ENCODE measurements at regions not wholly inside any gene's neighbourhood (a gene's known extent, or its start where the extent isn't known, plus 50 kb on each side); places are given as distances from the start of the nearest gene placed in this dataset.
"Not testable (repeated sequence)": the region's sequence is repeated elsewhere in the genome, so short reads cannot be mapped to it uniquely, and the experiment has no call there.

DNA sequence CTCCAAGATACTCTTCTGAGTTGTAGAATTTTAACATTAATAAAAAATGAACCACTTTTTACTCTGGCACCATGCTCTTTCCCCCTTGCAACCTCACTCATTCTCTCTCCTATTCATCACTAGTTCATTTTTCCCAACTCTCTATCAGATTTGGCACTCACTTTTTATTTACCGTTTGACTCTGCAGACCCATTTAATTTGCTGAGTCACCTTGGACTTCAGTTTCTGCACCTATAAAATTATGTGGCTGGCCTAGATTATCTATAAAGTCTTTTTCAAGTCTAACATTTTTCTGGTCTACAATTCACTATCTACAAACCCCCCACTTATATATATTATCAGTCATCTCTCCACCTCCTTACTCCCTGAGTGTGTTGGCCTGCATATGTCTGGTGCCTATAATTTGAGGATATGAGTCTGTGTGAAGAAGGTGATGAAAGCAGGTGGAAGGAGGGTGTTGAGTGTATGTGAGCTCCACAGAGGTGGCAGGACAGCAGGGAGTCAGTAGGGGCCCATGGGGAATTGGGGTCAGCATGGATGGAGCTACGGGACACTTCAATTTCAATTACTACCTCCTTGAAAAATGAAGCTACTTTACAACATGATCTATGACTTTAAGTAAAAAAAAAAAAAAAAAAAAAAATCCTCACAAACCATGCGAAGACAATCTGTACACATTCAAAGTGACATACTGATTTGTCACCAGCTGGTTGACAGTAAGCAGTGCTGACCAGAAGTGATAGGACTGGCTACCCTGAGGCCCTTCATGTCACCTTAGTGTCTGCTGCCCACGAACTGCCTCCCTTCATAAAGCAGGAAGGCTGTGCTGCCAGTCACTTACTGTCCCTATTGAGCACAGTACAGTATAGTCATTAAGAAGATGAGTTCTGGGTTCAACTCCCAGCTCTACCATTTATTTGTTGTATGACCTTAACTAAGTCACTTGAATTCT, 334.2 kb upstream of the IL12A start:
- DNase-seq (ENCODE audit: low read depth in 3 of 3) = no peak

DNA sequence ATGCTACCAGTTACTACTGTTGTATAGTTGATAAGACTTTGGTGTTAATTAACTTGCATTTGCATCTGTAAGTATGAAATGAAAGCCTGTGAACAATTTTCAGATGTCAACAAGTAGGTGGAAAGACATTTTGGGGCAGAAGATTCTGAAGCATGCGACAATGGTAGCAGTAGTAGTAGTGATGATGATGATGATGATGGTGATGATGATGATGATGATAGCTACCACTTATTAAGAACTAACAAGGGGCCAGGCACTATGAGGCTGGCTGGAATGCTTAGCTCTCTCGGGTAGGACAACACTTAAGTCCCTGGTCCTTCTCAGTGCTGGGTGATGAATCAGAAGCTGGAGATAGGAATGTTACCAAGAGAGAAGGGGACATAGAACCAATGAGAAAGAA, 333.4 kb upstream of the IL12A start:
- DNase-seq (ENCODE audit: low read depth in 3 of 3) = no peak

DNA sequence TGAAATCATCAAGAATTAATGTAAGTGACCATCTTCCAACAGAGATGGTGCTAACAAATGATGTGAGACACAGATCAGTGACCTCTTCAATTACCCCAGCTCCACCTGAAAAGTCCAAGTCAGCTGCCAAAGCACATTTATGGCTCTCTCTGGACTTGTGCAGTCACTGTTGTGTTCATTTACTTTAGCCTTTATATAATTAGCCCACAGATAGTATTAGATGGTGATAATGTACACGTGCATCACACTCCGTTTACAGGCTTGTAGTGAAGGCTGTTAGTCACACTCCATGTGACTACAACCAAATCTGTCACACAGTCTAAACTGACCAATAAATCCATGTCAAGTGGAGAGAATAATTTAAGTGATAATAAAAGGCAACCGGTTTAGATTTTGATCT, 331.5 kb upstream of the IL12A start:
- DNase-seq (ENCODE audit: low read depth in 3 of 3) = no peak

DNA sequence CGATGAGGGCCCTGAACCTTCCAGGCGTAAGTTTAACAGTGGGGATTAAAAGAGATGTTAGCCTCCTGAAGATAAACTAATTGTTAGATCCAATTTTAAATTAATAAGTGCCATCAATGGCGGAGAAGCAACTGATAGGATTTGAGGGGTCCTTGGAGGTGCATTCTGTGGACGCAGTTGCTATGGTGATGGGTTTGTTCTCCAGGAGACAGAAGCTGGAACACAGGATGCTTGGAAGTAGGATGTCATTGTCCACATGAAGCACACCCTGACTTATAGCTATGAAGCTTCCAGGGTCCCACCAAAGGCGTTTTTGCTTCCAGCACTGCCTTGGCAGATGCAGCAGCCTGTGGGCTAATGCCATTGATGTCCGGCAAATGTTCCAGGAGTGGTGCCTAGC, 331.0 kb upstream of the IL12A start:
- DNase-seq (ENCODE audit: low read depth in 3 of 3) = no peak

DNA sequence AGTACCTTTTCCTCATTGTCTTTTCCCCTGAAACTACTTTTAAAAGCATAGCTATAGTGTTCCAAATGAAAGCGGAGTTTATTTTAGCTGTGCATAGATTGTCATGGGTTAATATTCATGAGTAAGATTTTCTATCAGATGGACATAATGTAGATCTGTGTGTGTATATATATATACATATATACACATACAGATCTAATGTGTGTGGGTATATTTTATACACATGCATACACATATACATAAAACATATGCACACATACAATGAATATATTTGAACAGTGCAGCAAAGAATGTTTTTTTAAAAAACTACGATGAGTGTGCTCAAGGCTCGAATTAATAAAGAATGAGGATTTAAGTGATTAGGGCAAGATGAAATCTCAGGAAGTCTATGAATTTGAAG, 328.3 kb upstream of the IL12A start:
- DNase-seq (ENCODE audit: low read depth in 3 of 3) = no peak

DNA sequence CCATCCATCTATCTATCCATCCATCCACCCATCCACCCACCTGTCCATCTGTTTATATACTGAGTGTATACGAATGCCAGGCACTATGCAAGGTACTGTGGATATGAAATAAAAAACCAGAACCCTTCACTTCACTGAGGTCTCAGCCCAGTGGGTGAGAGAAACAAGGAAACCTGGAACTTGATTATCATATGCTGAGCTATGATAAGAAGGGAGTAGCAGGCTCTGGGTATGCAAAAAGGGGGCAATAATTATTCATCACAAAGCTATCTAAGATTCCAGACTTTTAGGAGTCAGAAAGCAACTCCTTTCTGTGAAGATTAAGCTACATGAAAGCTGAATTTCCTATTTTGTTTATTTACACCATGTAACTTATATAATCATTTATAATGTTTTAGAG, 327.7 kb upstream of the IL12A start:
- no peak for DNase-seq (ENCODE audit: low read depth in 3 of 3)

DNA sequence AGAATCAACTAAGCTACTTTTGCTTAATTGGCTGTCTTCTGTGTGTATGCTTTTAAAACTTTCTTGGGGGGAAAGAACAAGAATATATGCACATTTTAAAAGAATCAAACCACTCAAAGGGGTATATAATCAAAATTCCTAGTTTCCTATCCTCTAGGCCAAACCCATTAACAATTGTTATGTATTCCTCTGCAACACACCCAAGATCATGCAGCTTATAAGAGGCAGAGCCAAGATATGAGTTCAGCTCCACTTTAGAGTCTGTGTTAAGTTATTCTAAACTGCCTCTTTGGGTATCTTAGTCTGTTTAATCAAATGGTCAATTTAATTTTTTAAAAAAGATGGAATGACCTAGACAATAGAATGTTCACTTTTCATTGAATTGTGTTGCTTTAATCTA, 326.1 kb upstream of the IL12A start:
- no peak for DNase-seq (ENCODE audit: low read depth in 3 of 3)

DNA sequence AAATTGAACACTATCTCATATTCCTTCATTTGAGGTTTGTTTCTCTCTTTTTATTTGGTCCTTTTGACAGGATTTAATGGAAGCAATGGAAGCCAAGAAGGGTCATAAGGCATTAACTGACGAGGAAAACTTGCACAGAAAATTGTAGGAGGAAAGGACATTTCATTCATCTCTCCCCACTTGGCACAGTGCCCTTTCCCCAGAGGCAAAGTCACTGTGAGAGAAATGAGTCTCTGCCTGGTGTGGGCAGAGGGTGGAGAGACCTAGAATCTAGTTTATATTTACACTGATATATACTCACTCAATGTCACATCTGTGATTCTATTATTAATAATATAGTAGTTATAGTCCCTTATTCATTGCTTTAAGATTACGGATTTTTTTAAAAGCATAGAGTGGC, 324.6 kb upstream of the IL12A start:
- no peak for DNase-seq (ENCODE audit: low read depth in 3 of 3)

DNA sequence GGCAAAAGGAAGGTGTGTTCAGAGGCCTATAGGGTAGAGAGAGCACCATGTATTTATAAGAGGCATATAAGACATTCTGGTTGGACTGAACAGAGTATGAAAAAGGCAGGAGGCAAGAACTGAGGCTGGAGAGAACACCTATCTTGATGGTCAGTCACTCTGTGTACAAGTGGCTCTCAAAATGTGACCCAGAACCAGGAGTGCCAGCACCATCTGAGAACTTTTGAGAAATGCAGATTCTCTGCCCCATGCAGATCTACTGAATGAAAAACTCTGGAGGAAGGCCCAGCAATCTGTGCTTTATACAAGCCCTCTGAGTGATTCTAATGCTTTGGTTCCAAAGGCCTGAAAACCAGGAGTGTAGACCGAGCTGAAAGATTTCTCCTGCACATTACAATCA, 324.0 kb upstream of the IL12A start:
- no peak for DNase-seq (ENCODE audit: low read depth in 3 of 3)

DNA sequence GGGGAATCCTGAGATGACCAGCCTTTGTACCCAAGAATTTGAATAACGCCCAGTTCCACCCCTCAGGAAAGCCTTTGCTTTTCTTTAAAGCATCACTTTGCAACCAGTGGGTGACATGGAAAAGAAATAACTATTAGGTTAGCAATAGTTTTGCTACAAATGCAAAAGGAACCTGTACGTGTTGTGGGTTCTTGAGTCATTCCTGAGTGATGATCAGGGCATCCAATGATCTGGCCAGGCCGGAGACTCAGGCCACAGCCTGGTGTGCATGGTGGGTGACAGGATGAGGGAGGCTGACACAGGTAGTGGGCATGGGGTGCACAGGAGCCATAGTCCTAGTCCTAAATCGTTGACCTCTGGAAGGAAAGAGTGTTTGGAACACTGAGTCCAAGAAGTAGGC, 321.4 kb upstream of the IL12A start:
- DNase-seq (ENCODE audit: low read depth in 3 of 3) = no peak

DNA sequence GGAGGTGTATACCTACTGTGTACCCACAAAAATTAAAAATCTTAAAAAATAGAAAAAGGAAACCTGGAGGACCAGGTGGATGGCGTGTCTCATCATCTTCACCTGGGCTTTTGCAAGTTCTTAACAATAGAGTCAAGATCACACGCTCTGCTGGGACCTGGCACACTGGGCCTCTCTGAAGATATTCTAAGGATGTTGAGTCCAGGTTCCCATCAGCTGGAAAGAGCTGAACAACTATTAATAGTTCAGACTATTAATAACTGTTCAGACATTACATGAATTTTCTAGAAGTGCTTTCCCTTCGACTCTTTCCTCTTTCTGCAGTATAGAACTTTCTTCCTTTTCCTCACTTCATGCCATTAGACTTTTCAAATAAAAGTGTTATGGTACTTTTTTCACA, 320.2 kb upstream of the IL12A start:
- no peak for DNase-seq (ENCODE audit: low read depth in 3 of 3)

DNA sequence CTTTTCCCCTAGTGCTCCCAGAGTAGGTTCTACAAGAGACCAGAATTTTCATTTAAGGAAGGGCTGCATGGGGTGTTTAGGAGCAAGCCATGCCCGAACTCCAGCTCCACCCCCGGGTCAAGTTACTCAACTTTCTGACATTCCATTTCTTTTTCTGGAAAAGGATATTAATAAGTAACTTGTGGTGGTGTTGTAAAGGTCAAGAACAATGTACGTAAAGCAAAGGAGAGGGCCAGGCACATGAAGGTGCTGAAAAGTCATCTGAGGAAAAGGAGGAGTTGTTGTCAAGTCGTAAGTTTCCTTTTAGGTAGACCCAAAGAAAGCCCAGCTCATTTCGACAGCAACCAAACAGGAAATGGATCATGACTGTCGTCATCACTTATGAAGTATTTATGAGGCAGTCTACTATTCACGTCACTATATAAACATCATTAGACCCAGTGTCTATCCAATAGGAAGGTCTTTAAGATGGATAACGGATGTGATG, 319.6 kb upstream of the IL12A start:
- no peak for DNase-seq (ENCODE audit: low read depth in 3 of 3)

DNA sequence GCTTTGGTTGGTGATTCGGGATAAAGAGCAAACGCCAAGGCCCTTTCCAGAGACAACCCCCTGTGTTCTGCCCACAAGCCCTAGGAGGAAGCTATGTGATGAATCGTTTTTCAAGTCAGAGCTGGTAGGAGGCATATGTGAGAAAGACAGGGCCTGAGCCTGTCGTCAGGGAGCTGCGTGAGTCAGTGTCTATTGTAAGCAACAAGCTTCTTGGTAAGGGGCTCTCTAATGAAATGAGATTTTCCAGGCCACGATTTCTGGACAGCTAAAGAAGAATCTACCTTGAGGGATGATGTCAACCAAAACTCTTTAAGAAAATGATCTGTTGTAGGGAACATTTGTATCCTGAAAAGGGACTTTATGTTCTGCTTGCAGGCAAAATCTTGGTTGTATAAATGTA, 318.9 kb upstream of the IL12A start:
- DNase-seq (ENCODE audit: low read depth in 3 of 3) = no peak

DNA sequence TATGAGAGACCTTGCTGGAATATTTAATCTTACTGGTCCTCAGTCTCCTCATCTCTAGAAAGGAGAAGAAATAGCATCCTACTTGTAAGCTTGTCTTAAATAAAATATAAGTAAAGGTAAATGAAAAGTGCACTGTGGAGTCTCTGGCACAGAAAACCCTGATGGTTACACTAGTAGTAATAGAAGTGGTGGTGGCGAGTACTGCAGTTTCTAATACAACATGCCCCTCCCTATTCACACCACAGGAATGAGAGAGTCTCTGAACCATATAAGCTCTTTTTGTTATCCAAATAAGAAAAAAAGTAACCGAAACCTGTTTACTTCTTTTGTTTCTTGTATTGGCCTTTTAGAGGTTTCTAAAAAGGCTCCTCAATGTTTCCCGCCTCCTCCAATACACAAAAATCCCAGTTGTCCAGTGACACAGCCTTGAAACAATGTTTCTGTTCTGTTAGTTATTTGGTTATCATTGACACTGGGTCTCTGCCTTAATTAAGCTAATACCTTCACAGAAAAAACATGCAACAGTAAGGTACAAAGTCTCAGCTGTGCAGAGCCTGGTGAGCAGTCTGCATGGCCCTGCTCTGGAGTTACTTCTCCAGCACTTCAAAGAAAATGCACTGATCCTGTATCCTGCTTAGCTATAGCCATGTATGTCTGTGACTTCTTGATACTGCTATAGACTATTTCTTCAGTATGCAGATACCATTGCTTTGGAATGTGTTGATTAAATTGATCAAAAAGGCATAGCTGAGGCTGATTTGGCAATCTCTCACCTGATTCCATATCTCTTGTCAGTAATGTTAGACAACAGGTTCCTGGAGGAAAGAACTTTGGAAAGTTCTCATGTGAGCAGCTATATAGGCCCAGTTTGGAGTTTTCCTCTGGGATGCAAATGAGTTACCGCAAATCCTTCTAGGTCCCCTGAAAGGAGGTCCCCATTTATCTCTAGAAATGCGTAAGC, 315.6 kb upstream of the IL12A start:
- no peak for DNase-seq (ENCODE audit: low read depth in 3 of 3)

DNA sequence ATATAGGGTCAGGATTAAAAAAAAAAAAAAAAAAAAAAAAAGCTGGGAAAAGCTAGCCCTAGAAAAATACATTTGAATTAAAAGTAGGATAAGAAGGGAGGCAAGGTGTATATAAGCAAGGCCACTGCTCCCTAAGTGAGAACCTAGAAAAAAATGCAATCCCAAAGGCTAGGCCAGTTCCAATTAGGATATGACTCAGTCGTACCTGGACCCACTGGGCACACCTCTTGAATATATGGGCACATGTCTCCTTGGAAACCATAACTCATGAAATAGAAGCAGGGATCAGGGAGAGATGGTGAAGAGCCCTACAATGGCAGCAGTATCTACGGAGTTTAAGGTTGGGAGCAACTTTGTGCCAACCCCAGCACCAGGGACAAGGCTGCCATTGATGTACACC, 314.1 kb upstream of the IL12A start:
- DNase-seq (ENCODE audit: low read depth in 3 of 3) = no peak

DNA sequence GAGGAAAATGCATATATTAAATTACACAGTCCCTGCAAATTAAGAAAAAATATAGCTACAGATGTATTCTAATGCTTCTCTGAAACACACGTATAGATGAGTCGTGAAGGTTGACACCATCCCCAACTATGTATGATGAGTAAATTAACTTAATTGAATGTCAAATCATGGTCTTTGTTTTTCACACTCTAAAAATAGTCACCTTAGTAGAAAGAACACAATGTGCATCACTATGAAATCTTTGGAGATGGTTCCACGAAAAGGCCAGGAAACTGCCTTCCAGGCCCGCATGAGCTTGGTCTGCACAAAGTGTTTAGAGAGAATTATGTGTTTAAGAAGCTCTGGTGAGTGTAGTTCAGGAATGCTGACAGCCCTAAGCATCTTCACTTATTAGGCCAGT, 313.4 kb upstream of the IL12A start:
- DNase-seq (ENCODE audit: low read depth in 3 of 3) = no peak

DNA sequence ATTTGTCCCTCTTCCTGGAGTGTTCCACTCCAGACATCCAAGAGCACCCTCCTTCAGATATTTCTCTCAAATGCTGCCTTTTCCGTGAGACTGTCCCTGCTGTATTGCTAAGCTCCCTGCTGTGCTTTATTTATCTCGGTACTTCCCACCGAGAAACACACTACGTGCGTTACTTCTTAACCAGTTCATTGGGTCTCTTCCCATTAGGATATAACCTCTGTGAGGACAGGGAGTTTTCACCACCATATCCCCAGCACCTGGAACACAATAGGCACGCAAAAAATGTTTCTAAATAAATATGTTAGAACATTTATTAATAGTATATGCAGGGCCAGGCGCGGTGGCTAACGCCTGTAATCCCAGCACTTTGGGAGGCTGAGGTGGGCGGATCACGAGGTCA, 308.7 kb upstream of the IL12A start:
- no peak for DNase-seq (ENCODE audit: low read depth in 3 of 3)

DNA sequence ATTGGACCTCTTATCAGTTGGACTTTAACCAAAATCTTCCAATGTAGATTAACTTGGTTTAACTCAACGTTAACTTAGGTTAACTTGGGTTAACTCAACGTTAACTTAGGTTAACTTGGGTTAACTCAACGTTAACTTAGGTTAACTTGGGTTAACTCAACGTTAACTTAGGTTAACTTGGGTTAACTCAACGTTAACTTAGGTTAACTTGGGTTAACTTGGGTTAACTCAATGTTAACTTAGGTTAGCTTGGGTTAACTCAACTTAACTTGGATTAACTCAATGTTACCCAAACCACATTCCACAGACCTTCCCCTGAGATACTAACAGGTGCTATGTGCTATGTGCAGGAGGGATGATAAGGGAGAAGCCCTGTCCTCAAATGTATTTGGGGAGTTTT, 306.9 kb upstream of the IL12A start:
- DNase-seq (ENCODE audit: low read depth in 3 of 3) = not testable (repeated sequence)

DNA sequence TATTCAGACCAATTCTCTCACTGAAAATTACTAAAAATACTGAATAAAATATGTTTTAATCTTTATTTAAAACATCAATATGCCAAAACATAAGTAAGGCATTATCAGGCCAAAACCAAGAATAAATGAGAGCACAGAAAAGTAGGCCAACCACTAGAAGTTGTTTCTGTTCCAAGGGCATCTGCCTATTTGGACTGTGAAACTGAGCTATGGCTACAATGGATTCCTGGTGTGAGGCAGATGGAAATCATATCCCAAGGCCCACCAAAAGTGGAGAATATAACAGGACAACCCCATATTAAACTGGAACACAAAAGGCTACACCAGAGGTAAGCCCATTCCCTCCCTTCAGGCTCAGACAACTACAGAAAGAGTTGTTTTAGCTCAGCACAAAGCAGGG, 302.8 kb upstream of the IL12A start:
- no peak for DNase-seq (ENCODE audit: low read depth in 3 of 3)

DNA sequence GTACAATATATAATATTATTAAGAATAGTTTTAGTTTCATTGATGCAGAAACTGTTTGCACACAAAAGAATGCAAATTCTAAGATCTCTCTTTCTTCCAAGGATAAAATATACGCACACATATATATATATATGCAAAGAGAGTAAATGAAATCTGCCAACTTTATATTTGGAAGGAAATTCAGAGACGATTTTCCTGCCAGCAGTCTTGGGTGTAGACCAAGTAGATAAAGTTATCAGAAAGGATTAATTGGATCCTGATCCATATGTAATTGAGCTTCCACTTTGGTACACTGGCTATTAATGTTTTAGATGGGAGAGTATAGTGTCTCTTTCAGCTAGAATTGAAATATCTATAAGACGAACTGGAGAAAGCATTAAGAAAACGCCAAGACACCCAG, 295.4 kb upstream of the IL12A start:
- DNase-seq (ENCODE audit: low read depth in 3 of 3) = no peak

DNA sequence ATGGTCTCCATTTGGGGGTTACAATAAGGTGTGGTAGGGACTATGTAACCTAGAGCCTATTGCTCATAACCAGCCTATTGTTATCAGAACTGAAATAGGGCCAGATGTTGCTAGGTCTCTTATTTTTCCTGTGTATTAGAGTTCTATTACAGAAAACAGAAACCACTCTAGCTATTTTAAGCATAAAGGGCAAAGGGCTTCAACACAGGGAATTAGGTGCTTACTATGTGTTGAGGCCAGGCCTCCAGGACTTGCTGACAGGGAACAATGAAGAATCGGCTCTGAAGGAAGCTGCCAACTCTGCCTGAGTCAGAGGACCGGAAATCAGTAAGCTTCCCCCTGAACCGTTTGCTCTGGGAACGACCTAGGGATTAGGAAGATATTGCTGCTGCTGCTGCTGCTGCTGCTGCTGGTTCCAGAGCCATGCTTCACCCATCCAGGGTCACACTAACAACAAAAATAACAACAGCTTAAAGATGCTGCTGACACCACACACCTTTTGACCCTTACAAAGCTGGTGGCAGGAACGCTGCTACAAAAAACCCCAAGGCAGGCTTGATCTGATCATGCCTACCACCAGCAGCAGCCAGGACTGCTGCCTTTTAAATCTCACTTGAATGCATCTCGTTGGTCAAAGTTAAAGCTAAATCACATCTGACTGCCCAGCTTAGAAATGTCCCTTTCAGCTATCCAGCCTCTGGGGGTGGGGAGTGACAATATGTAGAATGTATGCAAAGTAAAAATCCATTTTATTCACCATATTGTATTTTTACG, 276.9 kb upstream of the IL12A start:
- DNase-seq (ENCODE audit: low read depth in 3 of 3) = no peak

DNA sequence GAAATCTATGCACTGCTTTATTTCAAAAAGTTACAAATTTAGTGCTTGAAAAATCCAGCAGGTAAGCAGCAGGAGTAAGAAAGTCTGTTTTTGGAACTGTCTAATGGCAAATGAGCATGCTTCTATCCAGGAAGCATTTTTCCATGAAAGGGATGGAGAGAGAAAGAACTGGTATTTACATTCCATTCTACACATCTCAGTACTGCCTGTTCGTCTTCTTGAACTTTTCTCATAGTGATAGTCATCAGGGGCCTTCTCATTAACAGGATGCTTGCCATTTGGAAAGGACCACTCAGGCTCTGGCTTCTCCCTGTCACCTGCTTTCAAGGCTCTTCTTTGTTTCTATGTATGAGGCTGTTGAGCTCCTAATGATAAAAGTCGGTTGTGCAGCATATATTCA, 267.3 kb upstream of the IL12A start:
- DNase-seq (ENCODE audit: low read depth in 3 of 3) = no peak
